ENCODE measurements at regions not wholly inside any gene's neighbourhood (a gene's known extent, or its start where the extent isn't known, plus 50 kb on each side); places are given as distances from the start of the nearest gene placed in this dataset.
"Not testable (repeated sequence)": the region's sequence is repeated elsewhere in the genome, so short reads cannot be mapped to it uniquely, and the experiment has no call there.

GRCh38 chr16:86229866-86230656 lies 280.3 kb upstream of the FOXF1 start:
- no peak for TF ChIP-seq CTCF (IDR thresholded peaks at IDR 0.05; ENCODE audit: low read depth, low read length, missing control alignments)
- DNase-seq (ENCODE audit: extremely low read depth, low read depth) = no peak
- H3K4me3 ChIP-seq (replicated peaks; ENCODE audit: low read depth, low read length) = no peak overlapping the region

GRCh38 chr16:86231321-86231995 lies 278.9 kb upstream of the FOXF1 start:
- DNase-seq (ENCODE audit: extremely low read depth, low read depth) = no peak
- no peak for TF ChIP-seq CTCF (IDR thresholded peaks at IDR 0.05; ENCODE audit: low read depth, low read length, missing control alignments)
- no peak overlapping the region for H3K4me3 ChIP-seq (replicated peaks; ENCODE audit: low read depth, low read length)

- no peak for DNase-seq (ENCODE audit: extremely low read depth, low read depth)
- no peak for TF ChIP-seq CTCF (IDR thresholded peaks at IDR 0.05; ENCODE audit: low read depth, low read length, missing control alignments)
- H3K4me3 ChIP-seq (replicated peaks; ENCODE audit: low read depth, low read length) = no peak overlapping the region
Measured at GRCh38 chr16:86231996-86232350, 278.4 kb upstream of the FOXF1 start.

GRCh38 chr16:86232496-86232895 lies 277.8 kb upstream of the FOXF1 start:
- H3K4me3 ChIP-seq (replicated peaks; ENCODE audit: low read depth, low read length) = no peak overlapping the region
- DNase-seq (ENCODE audit: extremely low read depth, low read depth) = no peak
- no peak for TF ChIP-seq CTCF (IDR thresholded peaks at IDR 0.05; ENCODE audit: low read depth, low read length, missing control alignments)

- H3K4me3 ChIP-seq (replicated peaks; ENCODE audit: low read depth, low read length); DNase-seq (ENCODE audit: extremely low read depth, low read depth): not testable (repeated sequence)
Measured at GRCh38 chr16:86233506-86233905, 276.8 kb upstream of the FOXF1 start.

- DNase-seq (ENCODE audit: extremely low read depth, low read depth) = no peak
- TF ChIP-seq CTCF (IDR thresholded peaks at IDR 0.05; ENCODE audit: low read depth, low read length, missing control alignments) = no peak
- no peak overlapping the region for H3K4me3 ChIP-seq (replicated peaks; ENCODE audit: low read depth, low read length)
Measured at GRCh38 chr16:86239381-86239780, 270.9 kb upstream of the FOXF1 start.

- DNase-seq (ENCODE audit: extremely low read depth, low read depth) = no peak
- TF ChIP-seq CTCF (IDR thresholded peaks at IDR 0.05; ENCODE audit: low read depth, low read length, missing control alignments) = no peak
- no peak overlapping the region for H3K4me3 ChIP-seq (replicated peaks; ENCODE audit: low read depth, low read length)
Measured at GRCh38 chr16:86240716-86241363, 269.5 kb upstream of the FOXF1 start.
